Keratinocyte (primary cell): ENCODE measurements at regions not wholly inside any gene's neighbourhood (a gene's known extent, or its start where the extent isn't known, plus 50 kb on each side); places are given as distances from the start of the nearest gene placed in this dataset.

Source experiments
- DNase-seq: peaks from one replicate; pipeline ENCODE4 v3.0.0-alpha.2; 2011; ENCODE audit warnings: low read depth, missing footprints, low spot score
- FAIRE-seq: peaks from 2 replicates; lab custom pipeline; 2011; peaks lifted over from hg19 to GRCh38; lab: Jason Lieb, UNC
- H2AFZ ChIP-seq: 2 replicates; pipeline ENCODE4 v1.6.0; 2012; ENCODE audit warnings: low read length, control low read depth, inconsistent platforms; ENCODE audit not compliant: control insufficient read depth
- H3K27ac ChIP-seq: 2 replicates; pipeline ENCODE4 v1.5.1; 2011; ENCODE audit warnings: low read length; ENCODE audit not compliant: control insufficient read depth, insufficient read depth
- H3K27me3 ChIP-seq: 3 replicates; pipeline ENCODE4 v1.6.0; 2011; ENCODE audit warnings: low read length; ENCODE audit not compliant: control insufficient read depth, insufficient read depth; ENCODE audit errors: extremely low read depth
- H3K36me3 ChIP-seq, 2 experiments: 2 replicates in 1 of 2; 3 replicates in 1 of 2; pipeline ENCODE4 v1.5.1; 2011; ENCODE audit warnings: low read length in 2 of 2, mild to moderate bottlenecking in 1 of 2; ENCODE audit not compliant: control insufficient read depth in 2 of 2, insufficient read depth in 2 of 2; ENCODE audit errors: extremely low read depth in 1 of 2
- H3K4me1 ChIP-seq: 3 replicates; pipeline ENCODE4 v1.5.1; 2011; ENCODE audit warnings: low read length; ENCODE audit not compliant: control insufficient read depth, insufficient read depth; ENCODE audit errors: extremely low read depth
- H3K4me2 ChIP-seq: 3 replicates; pipeline ENCODE4 v1.6.0; 2011; ENCODE audit warnings: low read depth, low read length; ENCODE audit not compliant: control insufficient read depth, insufficient read depth; ENCODE audit errors: extremely low read depth
- H3K4me3 ChIP-seq, 3 experiments: fragments of 200-600 bp in 1 of 3; sonication (generic) in 1 of 3; 2 replicates in 2 of 3; 3 replicates in 1 of 3; pipeline ENCODE4 v1.5.1; 2011 to 2016; ENCODE audit warnings: low read length in 3 of 3, mild to moderate bottlenecking in 3 of 3, control low read depth in 2 of 3, inconsistent platforms in 1 of 3, low read depth in 1 of 3, mixed read lengths in 1 of 3, mixed run types in 1 of 3, moderate library complexity in 1 of 3; ENCODE audit not compliant: control insufficient read depth in 2 of 3, insufficient read depth in 2 of 3; ENCODE audit errors: extremely low read depth in 1 of 3
- H3K79me2 ChIP-seq: 2 replicates; pipeline ENCODE4 v1.6.0; 2012; ENCODE audit warnings: low read length; ENCODE audit not compliant: control insufficient read depth, insufficient read depth
- H3K9ac ChIP-seq: 3 replicates; pipeline ENCODE4 v1.6.0; 2011; ENCODE audit warnings: low read length; ENCODE audit not compliant: control insufficient read depth, insufficient read depth; ENCODE audit errors: extremely low read depth
- H3K9me1 ChIP-seq: 3 replicates; pipeline ENCODE4 v1.6.0; 2011; ENCODE audit warnings: low read length; ENCODE audit not compliant: control insufficient read depth, insufficient read depth; ENCODE audit errors: extremely low read depth
- H3K9me3 ChIP-seq: 2 replicates; pipeline ENCODE4 v1.5.1; 2012; ENCODE audit warnings: low read depth, low read length; ENCODE audit not compliant: control insufficient read depth
- H4K20me1 ChIP-seq: 3 replicates; pipeline ENCODE4 v1.6.0; 2011; ENCODE audit warnings: low read length; ENCODE audit not compliant: control insufficient read depth, insufficient read depth; ENCODE audit errors: extremely low read depth
- CTCF ChIP-seq, 3 experiments: IDR thresholded peaks in 1 of 3; conservative IDR thresholded peaks in 1 of 3; optimal IDR thresholded peaks in 1 of 3; 2 replicates in 2 of 3; 3 replicates in 1 of 3; pipeline versions ENCODE3 to v1.5.1; 2011; ENCODE audit warnings: low read length in 3 of 3, mild to moderate bottlenecking in 3 of 3, moderate library complexity in 2 of 3, control low read depth in 1 of 3, inconsistent platforms in 1 of 3; ENCODE audit not compliant: insufficient read depth in 2 of 3; ENCODE audit errors: extremely low read depth in 1 of 3
- EZH2 ChIP-seq: IDR thresholded peaks from one replicate; pipeline ENCODE4 v1.6.1; 2012; ENCODE audit warnings: inconsistent platforms, mild to moderate bottlenecking, low read length, moderate library complexity
- dilution Hi-C: fragments of 300-500 bp; cut with MboI; formaldehyde crosslinking; loops from one replicate; pipeline ENCODE4 v1.7.0; 2020; ENCODE audit warnings: low sequenced_read_pairs; ENCODE audit not compliant: extremely low pct_ligation_motif_present

- dilution Hi-C loops: no loop called here
- Histone ChIP-seq H3K9ac (no peak overlapping the region), H2AFZ (no peak overlapping the region), H3K9me1 (no peaks in the 10 kb centered on the region), H3K4me1 (no peaks in the 10 kb centered on the region), H3K27ac (no peak overlapping the region), H3K9me3 (no peaks in the 10 kb centered on the region), H3K27me3 (no peaks in the 10 kb centered on the region), H3K79me2 (no peaks in the 10 kb centered on the region), H4K20me1 (no peaks in the 10 kb centered on the region), H3K4me2 (no peak overlapping the region), H3K4me3 (no peak overlapping the region), H3K36me3 (no peaks in the 10 kb centered on the region)
- DNase-seq (no peak), FAIRE-seq (no peak)
- TF ChIP-seq EZH2 (no peak), CTCF (optimal IDR thresholded peaks at IDR 0.05 in 1 of 3, IDR thresholded peaks at IDR 0.05 in 1 of 3, conservative IDR thresholded peaks at IDR 0.05 in 1 of 3; ENCODE audit: extremely low read depth in 1 of 3, insufficient read depth in 2 of 3, low read length in 3 of 3) (no peak)
Measured at GRCh38 chr2:122267947-122268346, 512.5 kb downstream of the TSN start.

- no peak overlapping the region for H3K4me2 ChIP-seq
- H3K27me3 ChIP-seq: no peaks in the 10 kb centered on the region
- H3K79me2 ChIP-seq: no peaks in the 10 kb centered on the region
- dilution Hi-C loops: no loop called here
- H3K9me3 ChIP-seq: peaks cover 2% of the 10 kb centered on the region
- no peaks in the 10 kb centered on the region for H3K4me1 ChIP-seq
- H3K27ac ChIP-seq: no peak overlapping the region
- FAIRE-seq (no peak), DNase-seq (no peak)
- no peak overlapping the region for H2AFZ ChIP-seq
- no peaks in the 10 kb centered on the region for H3K9me1 ChIP-seq
- H4K20me1 ChIP-seq: no peaks in the 10 kb centered on the region
- H3K36me3 ChIP-seq: no peaks in the 10 kb centered on the region
- H3K9ac ChIP-seq: no peak overlapping the region
- no peak for TF ChIP-seq EZH2
- TF ChIP-seq CTCF (optimal IDR thresholded peaks at IDR 0.05 in 1 of 3, IDR thresholded peaks at IDR 0.05 in 1 of 3, conservative IDR thresholded peaks at IDR 0.05 in 1 of 3; ENCODE audit: extremely low read depth in 1 of 3, insufficient read depth in 2 of 3, low read length in 3 of 3): no peak
- no peak overlapping the region for H3K4me3 ChIP-seq
Measured at GRCh38 chr2:122273785-122274419, 518.5 kb downstream of the TSN start.
